ENCODE measurements at regions not wholly inside any gene's neighbourhood (a gene's known extent, or its start where the extent isn't known, plus 50 kb on each side); places are given as distances from the start of the nearest gene placed in this dataset.

DNA sequence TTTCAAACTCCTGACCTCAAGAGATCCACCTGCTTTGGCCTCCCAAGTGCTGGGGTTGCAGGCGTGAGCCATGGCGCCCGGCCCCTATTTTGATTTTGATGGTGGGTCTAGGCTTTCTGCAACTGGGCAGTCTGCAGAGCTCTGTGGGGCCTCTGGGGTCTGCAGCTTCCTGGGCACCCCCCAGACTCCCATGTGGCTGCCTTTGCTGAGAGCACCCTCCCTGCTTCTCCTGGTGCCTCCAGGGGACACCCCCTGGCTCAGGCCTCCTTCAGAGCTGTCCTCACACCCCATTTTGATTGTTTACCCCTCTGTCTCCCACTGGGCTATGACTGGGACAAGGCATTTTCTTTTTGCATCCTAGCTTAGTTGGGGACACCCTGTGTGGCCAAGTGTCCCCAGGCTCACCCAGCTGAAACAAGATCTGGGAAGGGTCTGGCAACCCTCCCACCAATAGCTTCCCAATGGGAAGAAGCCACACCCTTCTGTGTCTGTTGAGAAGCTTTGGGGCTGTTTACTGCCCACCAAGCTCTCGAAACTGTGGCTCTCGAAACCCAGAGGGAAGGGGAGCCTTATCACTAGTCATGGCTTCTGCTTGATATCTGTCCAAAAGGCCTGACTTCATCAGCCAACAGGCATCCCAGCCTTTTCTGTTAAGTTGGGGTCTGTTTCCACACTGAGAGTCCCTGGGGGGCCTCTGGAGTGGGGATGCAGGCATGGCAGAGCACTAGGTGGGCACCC, 204.4 kb upstream of the IER5L start:
- Histone ChIP-seq H3K9me3 (ENCODE audit: control insufficient read depth, insufficient read depth, low read length) (no peaks in the 10 kb centered on the region), H3K4me3 (ENCODE audit: insufficient read depth, low read depth, low read length) (no peak overlapping the region), H2AFZ (replicated peaks; ENCODE audit: low read length, poor library complexity) (peak overlapping the region; percentile 33), H2AK5ac (ENCODE audit: low read depth, low read length) (0 out of 2 replicates have a peak overlapping the region, but pooled peaks have one; percentile 21), H3K36me3 (ENCODE audit: control insufficient read depth, insufficient read depth, low read length) (no peaks in the 10 kb centered on the region), H3K18ac (ENCODE audit: low read depth, low read length) (no peak overlapping the region), H3K14ac (replicated peaks; ENCODE audit: low read depth, low read length) (no peak overlapping the region; the same call in 1 of the 2 replicates), H3K56ac (ENCODE audit: extremely low read depth, insufficient read depth, low read length) (no peak overlapping the region), H3K9ac (ENCODE audit: low read depth, low read length) (no peak overlapping the region), H3K23ac (ENCODE audit: low read depth, low read length) (no peak overlapping the region; the same call in 1 of the 2 replicates), H2BK5ac (ENCODE audit: low read depth, low read length, poor library complexity, severe bottlenecking) (no peak overlapping the region), H4K5ac (ENCODE audit: low read depth, low read length) (no peak overlapping the region; the same call in 1 of the 2 replicates), H2BK20ac (ENCODE audit: low read depth, low read length) (no peak overlapping the region), H2AK9ac (replicated peaks; ENCODE audit: low read depth, low read length, poor library complexity) (no peak overlapping the region), H3K79me1 (ENCODE audit: low read depth in 1 of 2, low read length in 2 of 2) (no peaks in the 10 kb centered on the region), H3K4me1 (ENCODE audit: control insufficient read depth, insufficient read depth, low read length) (peaks cover 4% of the 10 kb centered on the region; the same call in 1 of the 2 replicates), H2BK15ac (ENCODE audit: low read depth, low read length) (no peak overlapping the region), H4K20me1 (ENCODE audit: insufficient read depth, low read length) (no peaks in the 10 kb centered on the region), H3K4ac (ENCODE audit: low read depth, low read length) (peak overlapping the region; percentile 0; the same call in 1 of the 2 replicates), H3K27me3 (ENCODE audit: control insufficient read depth, insufficient read depth, low read length) (peaks cover 20% of the 10 kb centered on the region), H3K4me2 (ENCODE audit: low read depth, low read length) (no peak overlapping the region), H3K27ac (ENCODE audit: insufficient read depth, low read length) (no peak overlapping the region), H4K91ac (ENCODE audit: insufficient read depth, low read depth, low read length) (no peak overlapping the region), H2BK120ac (ENCODE audit: low read depth, low read length) (no peak overlapping the region), H3K9me1 (ENCODE audit: insufficient read depth, low read length) (no peaks in the 10 kb centered on the region; the same call in 1 of the 2 replicates), H4K8ac (ENCODE audit: low read depth in 2 of 2, low read length in 2 of 2) (peak overlapping the region; percentile 1 to 73; a peak in 2 of 4 replicates)
- in situ Hi-C loops (cut with MboI; ENCODE audit: low sequenced_read_pairs): no loop called here
- no peak for TF ChIP-seq POLR2A (IDR thresholded peaks at IDR 0.05; ENCODE audit: low read depth, low read length)
- no peak for TF ChIP-seq MAFK (IDR thresholded peaks at IDR 0.05; ENCODE audit: low read depth, low read length)
- TF ChIP-seq MXI1 (IDR thresholded peaks at IDR 0.05; ENCODE audit: borderline replicate concordance, low read depth, low read length): no peak
- TF ChIP-seq, protein P1, sequence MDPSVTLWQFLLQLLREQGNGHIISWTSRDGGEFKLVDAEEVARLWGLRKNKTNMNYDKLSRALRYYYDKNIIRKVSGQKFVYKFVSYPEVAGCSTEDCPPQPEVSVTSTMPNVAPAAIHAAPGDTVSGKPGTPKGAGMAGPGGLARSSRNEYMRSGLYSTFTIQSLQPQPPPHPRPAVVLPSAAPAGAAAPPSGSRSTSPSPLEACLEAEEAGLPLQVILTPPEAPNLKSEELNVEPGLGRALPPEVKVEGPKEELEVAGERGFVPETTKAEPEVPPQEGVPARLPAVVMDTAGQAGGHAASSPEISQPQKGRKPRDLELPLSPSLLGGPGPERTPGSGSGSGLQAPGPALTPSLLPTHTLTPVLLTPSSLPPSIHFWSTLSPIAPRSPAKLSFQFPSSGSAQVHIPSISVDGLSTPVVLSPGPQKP (IDR thresholded peaks at IDR 0.05; ENCODE audit: borderline replicate concordance, low read depth, low read length): no peak
- TF ChIP-seq CHD1 (IDR thresholded peaks at IDR 0.05; ENCODE audit: low read depth, low read length): no peak
- no peak for TF ChIP-seq FOS (IDR thresholded peaks at IDR 0.05; ENCODE audit: low read depth, low read length)
- no peak for TF ChIP-seq USF2 (IDR thresholded peaks at IDR 0.05; ENCODE audit: low read depth, low read length)
- TF ChIP-seq NFE2L2 (IDR thresholded peaks at IDR 0.05; ENCODE audit: low read depth, low read length): no peak
- no peak for TF ChIP-seq RAD21 (IDR thresholded peaks at IDR 0.05; ENCODE audit: low read length)
- TF ChIP-seq CEBPB (IDR thresholded peaks at IDR 0.05; ENCODE audit: low read depth, low read length): no peak
- TF ChIP-seq BHLHE40 (IDR thresholded peaks at IDR 0.05; ENCODE audit: low read depth, low read length): no peak
- no peak for TF ChIP-seq RFX5 (IDR thresholded peaks at IDR 0.05; ENCODE audit: low read depth, low read length)
- TF ChIP-seq RCOR1 (IDR thresholded peaks at IDR 0.05; ENCODE audit: insufficient replicate concordance, low read length): no peak
- no peak for TF ChIP-seq SMC3 (IDR thresholded peaks at IDR 0.05; ENCODE audit: low read depth, low read length)
- dilution Hi-C loops (cut with HindIII; ENCODE audit: low sequenced_read_pairs, unreplicated experiment): no loop called here
- ChIA-PET CTCF (no interaction called here), POLR2A (ENCODE audit: unreplicated experiment) (no interaction called here)
- intact Hi-C loops (cut with micrococcal nuclease): no loop called here
- no peak for DNase-seq
- WGBS, 2 experiments (ENCODE audit: extremely low coverage in 2 of 2, insufficient read length in 1 of 2): no CpG with 5 or more reads among the region's 5 CpGs
- BruUV-seq (replicated peaks): no TSS peak
- no peak for ATAC-seq (ENCODE audit: low read depth)
